ENCODE measurements at regions not wholly inside any gene's neighbourhood (a gene's known extent, or its start where the extent isn't known, plus 50 kb on each side); places are given as distances from the start of the nearest gene placed in this dataset.

DNA sequence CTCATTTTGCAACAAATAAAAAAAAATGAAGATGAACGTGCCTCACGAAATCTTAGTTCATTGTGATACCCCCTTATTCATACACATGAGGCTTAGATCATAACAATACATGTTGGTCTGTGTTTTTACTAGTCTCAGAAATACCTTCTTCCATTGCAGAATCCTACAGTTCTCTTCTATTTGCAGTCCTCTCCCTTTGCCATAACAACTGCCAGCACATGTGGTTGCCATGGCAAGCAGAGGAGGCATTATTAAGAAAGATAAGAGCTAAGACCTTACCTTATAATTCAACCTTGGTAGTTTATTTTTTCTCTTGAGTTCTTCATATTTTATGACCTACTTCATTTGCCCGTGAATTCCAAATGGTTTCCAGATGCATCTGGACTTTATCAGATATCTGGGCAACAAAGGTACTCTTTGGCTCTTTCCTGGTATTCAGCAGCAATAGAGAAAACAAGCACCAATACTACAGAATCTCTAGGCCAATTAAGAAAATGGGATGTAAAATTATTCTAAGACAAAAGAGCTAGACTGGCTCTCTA is 524.0 kb downstream of the CMPK2 start:
- TF ChIP-seq, protein P1, sequence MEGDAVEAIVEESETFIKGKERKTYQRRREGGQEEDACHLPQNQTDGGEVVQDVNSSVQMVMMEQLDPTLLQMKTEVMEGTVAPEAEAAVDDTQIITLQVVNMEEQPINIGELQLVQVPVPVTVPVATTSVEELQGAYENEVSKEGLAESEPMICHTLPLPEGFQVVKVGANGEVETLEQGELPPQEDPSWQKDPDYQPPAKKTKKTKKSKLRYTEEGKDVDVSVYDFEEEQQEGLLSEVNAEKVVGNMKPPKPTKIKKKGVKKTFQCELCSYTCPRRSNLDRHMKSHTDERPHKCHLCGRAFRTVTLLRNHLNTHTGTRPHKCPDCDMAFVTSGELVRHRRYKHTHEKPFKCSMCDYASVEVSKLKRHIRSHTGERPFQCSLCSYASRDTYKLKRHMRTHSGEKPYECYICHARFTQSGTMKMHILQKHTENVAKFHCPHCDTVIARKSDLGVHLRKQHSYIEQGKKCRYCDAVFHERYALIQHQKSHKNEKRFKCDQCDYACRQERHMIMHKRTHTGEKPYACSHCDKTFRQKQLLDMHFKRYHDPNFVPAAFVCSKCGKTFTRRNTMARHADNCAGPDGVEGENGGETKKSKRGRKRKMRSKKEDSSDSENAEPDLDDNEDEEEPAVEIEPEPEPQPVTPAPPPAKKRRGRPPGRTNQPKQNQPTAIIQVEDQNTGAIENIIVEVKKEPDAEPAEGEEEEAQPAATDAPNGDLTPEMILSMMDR (IDR thresholded peaks at IDR 0.05), result no peak
- TF ChIP-seq EZH2 (IDR thresholded peaks at IDR 0.05; ENCODE audit: borderline replicate concordance, insufficient read depth, low read depth, low read length, poor library complexity, severe bottlenecking), result no peak

Data from B cell (primary cell).